ENCODE measurements at regions not wholly inside any gene's neighbourhood (a gene's known extent, or its start where the extent isn't known, plus 50 kb on each side); places are given as distances from the start of the nearest gene placed in this dataset.

- H3K4me3 Mint-ChIP-seq (ENCODE audit: unreplicated experiment): no peak overlapping the region
- Histone ChIP-seq H3K36me3 (ENCODE audit: insufficient read depth, low read length) (no peaks in the 10 kb centered on the region), H3K27me3 (ENCODE audit: insufficient read depth, low read length) (peaks cover 4% of the 10 kb centered on the region), H3K4me1 (ENCODE audit: insufficient read depth, low read length) (peaks cover 14% of the 10 kb centered on the region), H3K27ac (ENCODE audit: low read depth, low read length) (no peak overlapping the region), H3K9me3 (ENCODE audit: insufficient read depth, low read depth, low read length) (no peaks in the 10 kb centered on the region), H2AFZ (ENCODE audit: low read depth, low read length) (no peak overlapping the region), H4K20me1 (ENCODE audit: insufficient read depth, low read length) (peaks cover 16% of the 10 kb centered on the region), H3K4me3 (ENCODE audit: insufficient read depth, low read depth, low read length) (no peak overlapping the region), H3K9ac (ENCODE audit: low read length) (no peak overlapping the region), H3K4me2 (ENCODE audit: low read length) (no peak overlapping the region), H3K79me2 (ENCODE audit: insufficient read depth, low read length) (no peaks in the 10 kb centered on the region)
- H3K27ac Mint-ChIP-seq (ENCODE audit: unreplicated experiment): no peak overlapping the region
- no peaks in the 10 kb centered on the region for H3K36me3 Mint-ChIP-seq (ENCODE audit: low read depth, unreplicated experiment)
- DNase-seq (ENCODE audit: low read depth): no peak
- no peak for TF ChIP-seq EZH2 (IDR thresholded peaks at IDR 0.05; ENCODE audit: insufficient read depth, low read length)
- no peak for TF ChIP-seq CTCF (IDR thresholded peaks at IDR 0.05; ENCODE audit: insufficient read depth, low read depth, low read length)
- H3K9me3 Mint-ChIP-seq (ENCODE audit: unreplicated experiment): no peaks in the 10 kb centered on the region
- peaks cover 25% of the 10 kb centered on the region for H3K27me3 Mint-ChIP-seq (ENCODE audit: low read depth, unreplicated experiment)
- FAIRE-seq: no peak
- peaks cover 11% of the 10 kb centered on the region for H3K4me1 Mint-ChIP-seq (ENCODE audit: low read depth, unreplicated experiment)
Observed at GRCh38 chr14:95462491-95462890, 54.0 kb downstream of the SYNE3 start.

GRCh38 chr14:95460647-95461478 is 55.6 kb downstream of the SYNE3 start:
- Histone ChIP-seq H2AFZ (ENCODE audit: low read depth, low read length) (peak overlapping the region; percentile 3), H3K9ac (ENCODE audit: low read length) (no peak overlapping the region), H3K79me2 (ENCODE audit: insufficient read depth, low read length) (no peaks in the 10 kb centered on the region), H3K4me2 (ENCODE audit: low read length) (peak overlapping the region; percentile 61), H3K4me3 (ENCODE audit: insufficient read depth, low read depth, low read length) (no peak overlapping the region), H4K20me1 (ENCODE audit: insufficient read depth, low read length) (peaks cover 16% of the 10 kb centered on the region), H3K27ac (ENCODE audit: low read depth, low read length) (no peak overlapping the region), H3K27me3 (ENCODE audit: insufficient read depth, low read length) (peaks cover 4% of the 10 kb centered on the region), H3K9me3 (ENCODE audit: insufficient read depth, low read depth, low read length) (no peaks in the 10 kb centered on the region), H3K36me3 (ENCODE audit: insufficient read depth, low read length) (no peaks in the 10 kb centered on the region), H3K4me1 (ENCODE audit: insufficient read depth, low read length) (peaks cover 17% of the 10 kb centered on the region)
- Mint-ChIP-seq H3K4me3 (ENCODE audit: unreplicated experiment) (no peak overlapping the region), H3K36me3 (ENCODE audit: low read depth, unreplicated experiment) (no peaks in the 10 kb centered on the region), H3K9me3 (ENCODE audit: unreplicated experiment) (no peaks in the 10 kb centered on the region), H3K27ac (ENCODE audit: unreplicated experiment) (peak overlapping the region; percentile 37), H3K4me1 (ENCODE audit: low read depth, unreplicated experiment) (peaks cover 11% of the 10 kb centered on the region), H3K27me3 (ENCODE audit: low read depth, unreplicated experiment) (peaks cover 20% of the 10 kb centered on the region)
- peak; percentile 70 for DNase-seq (ENCODE audit: low read depth)
- TF ChIP-seq EZH2 (IDR thresholded peaks at IDR 0.05; ENCODE audit: insufficient read depth, low read length) (no peak), CTCF (IDR thresholded peaks at IDR 0.05; ENCODE audit: insufficient read depth, low read depth, low read length) (no peak)
- peak; percentile 43 for FAIRE-seq

GRCh38 chr14:95458906-95459305 is 57.5 kb downstream of the SYNE3 start:
- Mint-ChIP-seq H3K4me3 (ENCODE audit: unreplicated experiment) (no peak overlapping the region), H3K27ac (ENCODE audit: unreplicated experiment) (no peak overlapping the region), H3K36me3 (ENCODE audit: low read depth, unreplicated experiment) (peaks cover 4% of the 10 kb centered on the region), H3K9me3 (ENCODE audit: unreplicated experiment) (no peaks in the 10 kb centered on the region), H3K4me1 (ENCODE audit: low read depth, unreplicated experiment) (peaks cover 11% of the 10 kb centered on the region), H3K27me3 (ENCODE audit: low read depth, unreplicated experiment) (peaks cover 30% of the 10 kb centered on the region)
- H3K4me2 ChIP-seq (ENCODE audit: low read length): no peak overlapping the region
- no peak overlapping the region for H3K27ac ChIP-seq (ENCODE audit: low read depth, low read length)
- H3K4me1 ChIP-seq (ENCODE audit: insufficient read depth, low read length): peaks cover 17% of the 10 kb centered on the region
- H4K20me1 ChIP-seq (ENCODE audit: insufficient read depth, low read length): peaks cover 10% of the 10 kb centered on the region
- H2AFZ ChIP-seq (ENCODE audit: low read depth, low read length): no peak overlapping the region
- no peaks in the 10 kb centered on the region for H3K9me3 ChIP-seq (ENCODE audit: insufficient read depth, low read depth, low read length)
- H3K36me3 ChIP-seq (ENCODE audit: insufficient read depth, low read length): no peaks in the 10 kb centered on the region
- DNase-seq (ENCODE audit: low read depth) (no peak), FAIRE-seq (no peak)
- H3K27me3 ChIP-seq (ENCODE audit: insufficient read depth, low read length): peaks cover 2% of the 10 kb centered on the region
- no peak overlapping the region for H3K4me3 ChIP-seq (ENCODE audit: insufficient read depth, low read depth, low read length)
- TF ChIP-seq CTCF (IDR thresholded peaks at IDR 0.05; ENCODE audit: insufficient read depth, low read depth, low read length) (no peak), EZH2 (IDR thresholded peaks at IDR 0.05; ENCODE audit: insufficient read depth, low read length) (no peak)
- no peak overlapping the region for H3K9ac ChIP-seq (ENCODE audit: low read length)
- H3K79me2 ChIP-seq (ENCODE audit: insufficient read depth, low read length): no peaks in the 10 kb centered on the region
